ENCODE measurements at regions not wholly inside any gene's neighbourhood (a gene's known extent, or its start where the extent isn't known, plus 50 kb on each side); places are given as distances from the start of the nearest gene placed in this dataset.

DNA sequence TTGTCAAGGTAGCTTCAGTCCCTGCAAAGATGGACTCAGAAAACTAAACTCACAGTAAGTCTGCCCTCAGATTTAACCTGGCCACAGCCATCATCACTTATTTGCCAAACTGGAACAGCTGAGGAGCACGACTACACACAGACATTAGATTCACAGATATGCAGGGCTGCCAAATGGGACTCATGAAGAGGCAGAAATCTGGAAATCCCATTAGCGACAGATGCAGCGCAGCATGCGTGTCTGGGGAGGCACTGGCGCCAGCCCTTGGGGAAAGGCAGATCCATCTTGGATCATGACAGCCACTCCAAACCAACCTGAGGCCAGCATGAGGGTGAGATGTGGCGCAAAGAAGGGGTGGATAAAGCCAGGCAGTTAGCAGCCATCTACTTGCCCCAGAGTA, 160.7 kb upstream of the TSC22D2 start:
- Histone ChIP-seq H2AK5ac (ENCODE audit: insufficient read length, low read length) (no peak overlapping the region), H3K27ac (ENCODE audit: insufficient read length, low read depth, low read length) (no peak overlapping the region), H3K9me3 (ENCODE audit: control insufficient read depth, low read depth, low read length) (no peaks in the 10 kb centered on the region), H3K27me3 (ENCODE audit: insufficient read depth, low read length) (no peaks in the 10 kb centered on the region), H2BK15ac (ENCODE audit: low read depth, low read length) (no peak overlapping the region), H2AFZ (ENCODE audit: low read length) (no peak overlapping the region), H4K8ac (replicated peaks; ENCODE audit: insufficient read length, low read depth, low read length) (no peak overlapping the region), H2BK5ac (ENCODE audit: insufficient read length, low read length) (no peak overlapping the region), H3K4me2 (ENCODE audit: insufficient read depth, insufficient read length, low read length) (no peak overlapping the region), H3K79me2 (ENCODE audit: insufficient read depth, low read length) (no peaks in the 10 kb centered on the region), H3K14ac (ENCODE audit: insufficient read depth, low read length) (no peak overlapping the region), H3K18ac (ENCODE audit: insufficient read length, low read depth, low read length) (no peak overlapping the region), H3K9ac (ENCODE audit: extremely low read depth, insufficient read length, low read length) (no peak overlapping the region), H2BK12ac (ENCODE audit: insufficient read length, low read depth, low read length) (no peak overlapping the region), H4K91ac (ENCODE audit: insufficient read length, low read depth, low read length) (no peak overlapping the region), H3K4ac (ENCODE audit: low read depth, low read length) (no peak overlapping the region), H3K79me1 (ENCODE audit: insufficient read depth, low read depth, low read length, poor library complexity, severe bottlenecking) (no peaks in the 10 kb centered on the region), H3K4me1 (ENCODE audit: insufficient read depth, low read length) (peaks cover 2% of the 10 kb centered on the region; the same call in 1 of the 2 replicates), H4K20me1 (ENCODE audit: control insufficient read depth, insufficient read depth, insufficient read length) (no peaks in the 10 kb centered on the region), H3K23ac (ENCODE audit: insufficient read length, low read depth, low read length) (no peak overlapping the region), H2BK120ac (ENCODE audit: low read depth, low read length, poor library complexity, severe bottlenecking) (no peak overlapping the region), H3T11ph (ENCODE audit: low read length) (no peak overlapping the region), H3K56ac (ENCODE audit: insufficient read length, low read depth, low read length) (no peak overlapping the region), H3K23me2 (ENCODE audit: insufficient read length, low read depth, low read length, poor library complexity, severe bottlenecking) (no peaks in the 10 kb centered on the region), H2BK20ac (ENCODE audit: low read depth, low read length, poor library complexity, severe bottlenecking) (no peak overlapping the region), H4K5ac (ENCODE audit: insufficient read length, low read depth, low read length) (no peak overlapping the region)
- Mint-ChIP-seq H3K36me3 (ENCODE audit: insufficient read depth in 1 of 3, low read depth in 3 of 3) (no peaks in the 10 kb centered on the region), H3K27ac (no peak overlapping the region), H3K4me1 (peaks cover 19 to 23% of the 10 kb centered on the region in 2 experiments), H3K9me3 (no peaks in the 10 kb centered on the region; a peak in 1 of 5 replicates), H3K27me3 (ENCODE audit: low read depth) (no peaks in the 10 kb centered on the region), H3K4me3 (no peak overlapping the region)
- TF ChIP-seq, protein P1, sequence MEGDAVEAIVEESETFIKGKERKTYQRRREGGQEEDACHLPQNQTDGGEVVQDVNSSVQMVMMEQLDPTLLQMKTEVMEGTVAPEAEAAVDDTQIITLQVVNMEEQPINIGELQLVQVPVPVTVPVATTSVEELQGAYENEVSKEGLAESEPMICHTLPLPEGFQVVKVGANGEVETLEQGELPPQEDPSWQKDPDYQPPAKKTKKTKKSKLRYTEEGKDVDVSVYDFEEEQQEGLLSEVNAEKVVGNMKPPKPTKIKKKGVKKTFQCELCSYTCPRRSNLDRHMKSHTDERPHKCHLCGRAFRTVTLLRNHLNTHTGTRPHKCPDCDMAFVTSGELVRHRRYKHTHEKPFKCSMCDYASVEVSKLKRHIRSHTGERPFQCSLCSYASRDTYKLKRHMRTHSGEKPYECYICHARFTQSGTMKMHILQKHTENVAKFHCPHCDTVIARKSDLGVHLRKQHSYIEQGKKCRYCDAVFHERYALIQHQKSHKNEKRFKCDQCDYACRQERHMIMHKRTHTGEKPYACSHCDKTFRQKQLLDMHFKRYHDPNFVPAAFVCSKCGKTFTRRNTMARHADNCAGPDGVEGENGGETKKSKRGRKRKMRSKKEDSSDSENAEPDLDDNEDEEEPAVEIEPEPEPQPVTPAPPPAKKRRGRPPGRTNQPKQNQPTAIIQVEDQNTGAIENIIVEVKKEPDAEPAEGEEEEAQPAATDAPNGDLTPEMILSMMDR (conservative IDR thresholded peaks at IDR 0.05) = no peak
- DNase-seq = no peak
- no CpG with 5 or more reads among the region's 6 CpGs for WGBS (ENCODE audit: extremely low coverage, insufficient read length, low lambda C conversion rate)
